Peyer's patch (tissue), 4 donors: ENCODE measurements at regions not wholly inside any gene's neighbourhood (a gene's known extent, or its start where the extent isn't known, plus 50 kb on each side); places are given as distances from the start of the nearest gene placed in this dataset.

Source experiments
- CTCF ChIP-seq, 6 experiments: fragments of 450-650 bp in 4 of 6; fragments of 200-600 bp in 2 of 6; sonication (generic) in 1 of 6; IDR thresholded peaks; one replicate each; pipeline ENCODE4 v1.5.1; 2017 to 2019; ENCODE audit warnings: antibody characterized with exemption in 6 of 6, mild to moderate bottlenecking in 3 of 6, moderate library complexity in 1 of 6
- POLR2A ChIP-seq, 2 donors: fragments of 450-650 bp; IDR thresholded peaks; one replicate each; pipeline ENCODE4 v1.5.1; 2017; ENCODE audit warnings: antibody characterized with exemption in 2 of 2, mild to moderate bottlenecking in 2 of 2, moderate library complexity in 2 of 2

GRCh38 chr5:82422001-82422740, 144.0 kb upstream of the RPS23 start:
- no peak for TF ChIP-seq CTCF (IDR thresholded peaks at IDR 0.05)
- TF ChIP-seq POLR2A (IDR thresholded peaks at IDR 0.05) = no peak
